IPS-20b (cell line): ENCODE measurements at regions not wholly inside any gene's neighbourhood (a gene's known extent, or its start where the extent isn't known, plus 50 kb on each side); places are given as distances from the start of the nearest gene placed in this dataset.

Experiments
- H3K27ac ChIP-seq: one replicate; pipeline ENCODE4 v1.5.1; 2013; ENCODE audit warnings: low read length
- H3K27me3 ChIP-seq: 2 replicates; pipeline ENCODE4 v1.6.1; 2013; ENCODE audit warnings: mild to moderate bottlenecking, low read length, inconsistent platforms; ENCODE audit not compliant: insufficient read depth
- H3K36me3 ChIP-seq: 2 replicates; pipeline ENCODE4 v1.6.1; 2013; ENCODE audit warnings: low read depth, mild to moderate bottlenecking, inconsistent platforms, low read length, moderate library complexity; ENCODE audit not compliant: insufficient read depth
- H3K4me1 ChIP-seq: 2 replicates; pipeline ENCODE4 v1.6.1; 2013; ENCODE audit warnings: mild to moderate bottlenecking, control low read depth, inconsistent platforms, low read length, moderate library complexity; ENCODE audit not compliant: insufficient read depth
- H3K4me3 ChIP-seq: 2 replicates; pipeline ENCODE4 v1.5.1; 2013; ENCODE audit warnings: mild to moderate bottlenecking, low read length, inconsistent platforms
- H3K9ac ChIP-seq: 2 replicates; pipeline ENCODE4 v1.6.1; 2013; ENCODE audit warnings: low read depth, mild to moderate bottlenecking, inconsistent platforms, low read length, moderate library complexity
- H3K9me3 ChIP-seq: 2 replicates; pipeline ENCODE4 v1.6.1; 2013; ENCODE audit warnings: mild to moderate bottlenecking, low read depth, low read length, inconsistent platforms; ENCODE audit not compliant: insufficient read depth

- no peaks in the 10 kb centered on the region for H3K9me3 ChIP-seq
- H3K4me3 ChIP-seq: no peak overlapping the region
- H3K9ac ChIP-seq: no peak overlapping the region
- no peaks in the 10 kb centered on the region for H3K4me1 ChIP-seq
- no peaks in the 10 kb centered on the region for H3K36me3 ChIP-seq
- no peak overlapping the region for H3K27ac ChIP-seq
- no peaks in the 10 kb centered on the region for H3K27me3 ChIP-seq
Observed at GRCh38 chrX:38890963-38891362, 89.7 kb downstream of the MID1IP1 start.

GRCh38 chrX:38891641-38892413 is 90.6 kb downstream of the MID1IP1 start:
- H3K9ac ChIP-seq: no peak overlapping the region
- no peaks in the 10 kb centered on the region for H3K9me3 ChIP-seq
- no peak overlapping the region for H3K27ac ChIP-seq

GRCh38 chrX:38893441-38893840 is 92.2 kb downstream of the MID1IP1 start:
- Histone ChIP-seq H3K27me3 (no peaks in the 10 kb centered on the region), H3K27ac (no peak overlapping the region), H3K9me3 (no peaks in the 10 kb centered on the region), H3K36me3 (no peaks in the 10 kb centered on the region), H3K4me1 (no peaks in the 10 kb centered on the region), H3K4me3 (no peak overlapping the region), H3K9ac (no peak overlapping the region)

More at GRCh38 chrX:38891641-38892413, 90.6 kb downstream of the MID1IP1 start:
- Histone ChIP-seq H3K27me3 (no peaks in the 10 kb centered on the region), H3K4me1 (no peaks in the 10 kb centered on the region), H3K36me3 (no peaks in the 10 kb centered on the region), H3K4me3 (no peak overlapping the region)

DNA sequence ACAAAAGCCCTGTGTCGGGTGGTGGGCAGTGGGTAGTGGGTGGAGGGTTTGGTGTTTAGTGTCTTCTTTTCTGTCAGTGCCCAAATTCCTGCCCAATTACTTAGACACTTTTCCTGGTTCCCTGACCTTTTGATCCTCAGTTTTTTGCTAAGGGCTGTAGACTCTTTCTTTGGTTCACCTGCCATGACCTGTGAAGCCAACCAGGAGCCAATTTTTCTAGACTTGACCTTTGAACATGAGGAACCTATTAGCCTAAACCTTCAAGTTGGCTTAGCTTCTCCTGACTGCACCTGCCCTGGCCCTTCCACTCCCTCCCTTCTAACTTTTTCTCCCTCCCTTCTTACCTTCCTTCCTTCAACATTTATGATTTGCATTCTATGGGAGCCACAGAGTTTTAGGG is 94.5 kb downstream of the MID1IP1 start:
- H3K27ac ChIP-seq: no peak overlapping the region
- no peaks in the 10 kb centered on the region for H3K4me1 ChIP-seq

GRCh38 chrX:38896724-38897298 is 95.6 kb downstream of the MID1IP1 start:
- Histone ChIP-seq H3K9me3 (no peaks in the 10 kb centered on the region), H3K4me1 (no peaks in the 10 kb centered on the region), H3K27ac (no peak overlapping the region), H3K4me3 (no peak overlapping the region), H3K9ac (no peak overlapping the region), H3K36me3 (no peaks in the 10 kb centered on the region), H3K27me3 (no peaks in the 10 kb centered on the region)

More for the DNA sequence above, 94.5 kb downstream of the MID1IP1 start:
- H3K4me3 ChIP-seq: no peak overlapping the region
- H3K9ac ChIP-seq: no peak overlapping the region
- no peaks in the 10 kb centered on the region for H3K9me3 ChIP-seq
- no peaks in the 10 kb centered on the region for H3K36me3 ChIP-seq
- H3K27me3 ChIP-seq: no peaks in the 10 kb centered on the region

GRCh38 chrX:38898261-38898660 is 97.0 kb downstream of the MID1IP1 start:
- Histone ChIP-seq H3K9me3 (no peaks in the 10 kb centered on the region), H3K27ac (no peak overlapping the region), H3K27me3 (no peaks in the 10 kb centered on the region), H3K4me3 (no peak overlapping the region), H3K9ac (no peak overlapping the region), H3K4me1 (no peaks in the 10 kb centered on the region), H3K36me3 (no peaks in the 10 kb centered on the region)

DNA sequence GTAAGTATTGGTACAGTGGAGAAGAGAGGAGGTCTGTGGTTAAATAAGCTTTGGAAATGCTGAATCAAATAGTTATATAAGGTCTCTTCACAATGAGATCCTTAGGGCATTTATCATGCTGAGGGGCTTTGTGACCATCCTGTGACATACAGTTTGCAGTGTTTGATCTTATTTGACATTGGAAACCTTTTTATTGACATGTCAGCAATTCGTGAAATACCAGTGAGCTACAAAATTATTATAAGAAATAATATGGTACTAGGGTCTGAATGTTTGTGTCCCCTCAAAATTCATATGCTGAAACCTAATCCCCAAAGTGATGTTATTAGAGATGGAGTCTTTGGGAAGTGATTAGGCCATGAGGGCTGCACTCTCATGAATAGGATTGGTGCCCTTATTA is 98.4 kb downstream of the MID1IP1 start:
- Histone ChIP-seq H3K27ac (no peak overlapping the region), H3K4me1 (no peaks in the 10 kb centered on the region), H3K27me3 (no peaks in the 10 kb centered on the region), H3K4me3 (no peak overlapping the region), H3K9ac (no peak overlapping the region), H3K9me3 (no peaks in the 10 kb centered on the region), H3K36me3 (no peaks in the 10 kb centered on the region)

- Histone ChIP-seq H3K9ac (no peak overlapping the region), H3K4me1 (no peaks in the 10 kb centered on the region; the same call in 1 of the 2 replicates), H3K4me3 (no peak overlapping the region), H3K27me3 (no peaks in the 10 kb centered on the region), H3K9me3 (no peaks in the 10 kb centered on the region), H3K36me3 (no peaks in the 10 kb centered on the region), H3K27ac (no peak overlapping the region)
Observed at GRCh38 chrX:38900719-38901118, 99.5 kb downstream of the MID1IP1 start.

DNA sequence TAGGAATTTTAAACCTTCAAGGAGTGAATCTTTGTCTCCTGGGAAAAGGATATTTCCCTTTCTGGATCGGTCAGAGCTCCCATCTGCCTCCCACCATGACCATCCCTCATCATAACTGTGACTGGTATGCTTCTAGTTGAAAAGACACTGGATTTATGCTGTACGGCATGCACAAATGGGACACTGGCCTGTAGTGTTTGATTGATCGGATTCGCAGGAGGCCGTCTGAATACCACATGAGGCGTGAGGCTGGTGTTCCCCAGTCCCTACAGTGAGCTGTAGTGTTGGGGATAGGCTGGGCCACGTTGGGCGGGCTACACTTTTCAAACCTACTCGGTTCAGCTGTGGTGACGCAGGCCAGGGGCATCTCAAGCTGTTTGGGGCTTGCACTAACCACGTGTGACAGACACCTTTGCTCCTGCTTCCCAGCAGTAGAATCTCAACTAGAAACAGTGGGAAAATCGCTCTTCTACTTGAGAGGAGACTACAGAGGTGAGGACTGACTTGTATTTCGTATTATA is 101.8 kb downstream of the MID1IP1 start:
- Histone ChIP-seq H3K9me3 (no peaks in the 10 kb centered on the region), H3K9ac (no peak overlapping the region), H3K4me3 (no peak overlapping the region), H3K36me3 (no peaks in the 10 kb centered on the region), H3K27me3 (no peaks in the 10 kb centered on the region), H3K4me1 (no peaks in the 10 kb centered on the region; the same call in 1 of the 2 replicates), H3K27ac (no peak overlapping the region)

- H3K27me3 ChIP-seq: no peaks in the 10 kb centered on the region
- H3K4me3 ChIP-seq: no peak overlapping the region
- no peak overlapping the region for H3K9ac ChIP-seq
- no peaks in the 10 kb centered on the region; the same call in 1 of the 2 replicates for H3K4me1 ChIP-seq
- no peaks in the 10 kb centered on the region for H3K36me3 ChIP-seq
- no peaks in the 10 kb centered on the region for H3K9me3 ChIP-seq
- no peak overlapping the region for H3K27ac ChIP-seq
Observed at GRCh38 chrX:38916801-38917200, 115.5 kb downstream of the MID1IP1 start.

DNA sequence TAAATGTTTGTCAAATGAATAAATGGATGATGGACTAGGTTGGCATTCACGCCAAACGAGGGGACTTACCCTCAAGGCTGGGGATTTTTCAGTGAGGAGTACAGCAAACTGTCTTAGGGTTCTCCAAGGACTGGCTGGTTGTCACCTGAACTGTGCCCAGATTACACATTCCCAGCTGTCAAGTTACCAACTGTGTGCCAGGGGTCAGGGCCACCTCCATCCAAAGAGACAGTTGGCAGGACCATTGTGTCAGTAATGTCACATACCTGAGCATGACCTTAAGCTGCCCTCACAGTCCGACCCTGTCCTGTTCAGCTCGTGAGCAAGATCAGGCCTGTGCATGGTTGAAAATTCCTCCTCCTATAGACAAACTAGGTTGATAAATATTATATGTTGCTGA is 116.7 kb downstream of the MID1IP1 start:
- Histone ChIP-seq H3K9me3 (no peaks in the 10 kb centered on the region), H3K4me3 (no peak overlapping the region), H3K27me3 (no peaks in the 10 kb centered on the region), H3K36me3 (no peaks in the 10 kb centered on the region), H3K9ac (no peak overlapping the region), H3K4me1 (no peaks in the 10 kb centered on the region; the same call in 1 of the 2 replicates), H3K27ac (no peak overlapping the region)

DNA sequence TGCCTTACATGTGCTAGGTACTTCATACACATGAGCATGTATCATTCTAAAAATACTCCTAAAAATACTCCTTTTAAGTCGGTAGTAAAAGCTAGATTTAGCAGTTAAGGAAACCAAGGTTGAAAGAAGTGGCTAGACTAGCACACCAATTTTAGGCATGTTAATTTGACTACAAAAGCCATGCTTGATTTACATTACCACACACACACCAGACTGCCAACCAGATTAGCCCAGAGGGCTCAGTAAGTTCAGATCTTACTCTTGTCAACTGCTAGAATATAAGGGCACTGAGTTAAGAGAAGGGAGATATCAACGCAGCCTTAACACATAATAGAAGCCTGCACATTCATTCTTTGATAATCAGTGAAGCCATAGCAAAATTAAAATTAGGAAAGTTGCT is 117.9 kb downstream of the MID1IP1 start:
- Histone ChIP-seq H3K27me3 (no peaks in the 10 kb centered on the region), H3K9me3 (no peaks in the 10 kb centered on the region), H3K27ac (no peak overlapping the region), H3K4me3 (no peak overlapping the region), H3K9ac (no peak overlapping the region), H3K4me1 (no peaks in the 10 kb centered on the region; the same call in 1 of the 2 replicates), H3K36me3 (no peaks in the 10 kb centered on the region)
